COLO829 (cell line): ENCODE measurements at regions not wholly inside any gene's neighbourhood (a gene's known extent, or its start where the extent isn't known, plus 50 kb on each side); places are given as distances from the start of the nearest gene placed in this dataset.

Experiments used
- DNase-seq: peaks from one replicate; pipeline ENCODE4 v3.0.0; 2012; ENCODE audit warnings: low spot score

GRCh38 chr10:42973870-42974692 lies 102.8 kb upstream of the RET start:
- DNase-seq, result no peak

- DNase-seq, result no peak
Observed at GRCh38 chr10:42974693-42975002, 102.2 kb upstream of the RET start.

- no peak for DNase-seq
Observed at GRCh38 chr10:42975005-42975493, 101.8 kb upstream of the RET start.

- DNase-seq, result peak; percentile 3
Observed at GRCh38 chr10:42975558-42976340, 101.1 kb upstream of the RET start.

DNA sequence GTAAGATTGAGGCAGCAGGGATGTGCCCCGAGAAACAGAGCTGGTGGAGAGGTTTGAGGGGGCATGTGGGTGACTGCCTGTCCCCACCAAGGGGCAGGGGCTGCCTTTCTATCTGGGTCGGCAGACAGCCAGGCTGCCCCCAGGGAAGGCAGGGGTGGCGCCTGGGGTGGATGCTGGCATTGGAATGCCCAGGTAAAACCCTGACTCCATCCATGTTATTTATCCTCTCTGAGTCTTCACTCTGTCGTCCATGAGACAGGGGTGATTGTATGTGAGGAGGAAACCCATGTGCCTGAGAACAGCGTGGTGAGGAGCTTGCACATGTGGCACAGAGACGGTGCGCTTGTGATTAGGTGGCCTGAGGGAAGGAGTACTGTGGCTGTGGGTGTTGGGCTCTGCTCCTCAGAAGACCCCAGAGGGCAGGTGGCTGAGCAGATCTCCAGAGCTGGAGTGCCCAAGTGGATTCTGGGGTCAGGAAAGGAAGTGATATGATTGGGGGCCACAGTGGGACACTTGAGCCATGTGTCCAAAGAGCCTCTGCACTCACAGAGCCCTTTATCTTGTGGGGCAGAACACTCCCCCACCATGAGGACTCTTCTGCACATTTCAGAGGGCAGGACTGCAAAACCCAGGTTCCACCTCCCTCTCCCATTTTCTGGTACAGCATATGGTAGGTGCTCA lies 100.4 kb upstream of the RET start:
- no peak for DNase-seq

DNA sequence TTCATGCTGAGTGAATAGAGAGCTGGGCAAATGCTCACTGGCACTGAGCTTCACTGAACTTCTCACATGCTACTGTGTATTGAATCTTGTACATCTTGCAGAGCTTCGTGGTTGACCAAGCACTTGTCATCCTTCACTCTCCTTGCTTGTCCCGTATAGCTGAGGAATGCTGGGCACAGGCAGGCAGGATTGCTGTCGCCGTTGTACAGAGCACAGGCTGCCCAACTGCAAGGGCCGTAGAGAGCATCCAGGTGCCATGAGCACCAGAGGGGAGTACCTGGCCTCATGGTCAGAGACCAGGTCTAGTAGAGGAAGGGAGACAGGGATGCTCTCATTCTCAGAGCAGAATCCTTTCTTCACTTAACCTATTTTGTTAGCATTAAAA lies 99.8 kb upstream of the RET start:
- no peak for DNase-seq

GRCh38 chr10:42979181-42979580 lies 97.7 kb upstream of the RET start:
- no peak for DNase-seq

DNA sequence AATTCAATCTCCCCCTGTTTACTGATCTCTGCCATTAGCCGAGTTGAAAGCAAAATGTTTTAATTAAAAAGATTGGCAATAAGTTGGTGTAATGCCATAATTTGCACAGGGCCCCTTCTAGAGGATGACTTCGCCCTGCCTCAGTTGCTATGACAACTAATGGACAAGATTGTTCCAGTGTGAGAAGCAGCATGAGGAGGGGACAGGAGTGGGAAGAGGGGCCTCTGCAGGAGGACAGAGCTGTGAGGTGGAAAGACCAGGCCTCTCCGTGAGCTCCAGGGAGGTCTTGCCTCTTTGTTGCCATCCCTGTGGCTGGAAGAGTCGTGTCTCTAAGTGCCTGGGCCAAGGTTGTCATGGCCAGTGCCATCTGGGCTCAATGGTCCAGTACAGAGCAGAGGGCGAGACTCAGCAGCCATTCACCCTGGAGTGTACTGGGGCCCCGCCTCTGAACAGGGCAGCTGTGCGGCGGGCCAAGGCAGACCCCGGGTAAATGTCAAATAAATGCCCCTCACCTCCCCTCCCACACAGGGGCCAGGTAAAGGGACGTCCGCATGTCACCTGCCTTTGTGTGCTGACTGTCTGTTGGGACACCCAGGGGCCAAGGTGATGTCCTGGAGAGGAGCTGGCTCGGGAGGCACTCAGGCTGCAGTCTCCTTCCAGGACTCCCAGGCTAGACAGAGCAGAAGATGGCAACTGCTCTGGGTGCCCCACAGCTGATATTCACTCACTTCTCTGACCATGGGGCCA lies 97.0 kb upstream of the RET start:
- DNase-seq, result no peak

DNA sequence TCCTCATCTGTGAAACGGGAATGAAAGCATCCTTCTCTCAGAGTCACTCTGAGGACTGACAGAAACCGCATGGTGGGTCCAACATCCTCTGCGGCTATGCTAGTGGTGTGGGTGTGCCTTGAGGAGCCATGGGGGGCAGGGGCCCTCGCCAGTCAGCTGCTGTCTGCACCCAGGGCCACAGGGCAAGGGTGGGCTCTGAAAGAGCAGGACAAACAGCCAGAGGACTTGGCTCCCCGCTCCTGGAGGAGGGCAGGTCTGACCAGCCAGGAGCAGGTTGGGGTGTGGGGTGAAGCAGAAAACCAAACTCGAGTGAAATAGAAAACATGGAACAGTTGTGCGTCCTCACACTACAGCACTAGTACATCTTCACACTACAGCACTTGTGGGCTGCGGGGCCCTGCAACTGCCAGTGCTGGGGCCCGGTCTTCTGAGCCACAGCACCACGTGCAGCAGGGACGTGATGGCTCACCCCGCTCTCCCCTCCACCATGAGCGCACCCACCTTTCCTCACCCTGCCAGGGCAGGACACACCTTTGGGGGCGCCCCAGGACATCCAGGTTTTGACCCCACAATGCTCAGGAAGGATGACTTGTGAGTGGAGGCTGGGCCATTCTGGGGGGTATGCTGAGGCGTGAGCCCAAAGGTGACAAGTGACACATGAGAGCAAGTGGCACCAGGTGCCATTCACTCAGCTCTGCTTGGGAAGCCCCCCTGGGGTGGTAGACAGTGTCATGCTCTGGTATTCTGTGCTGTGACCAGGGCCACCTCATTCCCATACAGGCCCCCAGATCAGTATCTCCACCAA lies 96.1 kb upstream of the RET start:
- DNase-seq, result no peak

- DNase-seq, result no peak
Observed at GRCh38 chr10:42981358-42982236, 95.3 kb upstream of the RET start.

DNA sequence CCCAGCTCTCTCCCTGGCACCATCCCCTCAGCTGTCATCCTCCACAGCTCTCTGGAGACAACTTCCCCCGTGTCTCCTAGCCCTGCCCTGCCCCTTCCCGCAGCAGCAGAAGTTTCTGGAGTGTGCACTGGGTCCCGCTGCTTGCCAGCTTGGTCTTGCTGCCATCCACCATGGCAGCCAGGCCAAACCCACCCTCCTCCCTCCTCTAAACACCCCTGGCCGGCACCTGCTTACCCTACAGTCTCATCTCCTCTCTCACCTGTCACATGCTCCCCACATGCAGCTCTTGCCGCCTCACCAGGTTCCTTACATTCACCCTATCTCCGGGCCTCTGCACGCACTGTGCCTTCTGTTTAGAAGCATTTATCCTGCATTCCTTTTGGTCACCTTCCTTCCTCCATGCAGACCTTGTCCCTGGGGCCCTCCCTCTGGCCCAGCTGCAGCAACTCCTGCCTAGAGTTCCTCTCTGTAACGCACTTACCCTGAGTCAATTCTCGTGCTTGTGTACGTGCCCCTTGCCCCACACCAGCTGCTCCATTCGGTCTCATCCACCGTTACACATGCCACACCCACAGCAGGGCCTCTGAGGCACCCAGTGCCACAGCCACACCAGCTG lies 93.9 kb upstream of the RET start:
- no peak for DNase-seq

DNA sequence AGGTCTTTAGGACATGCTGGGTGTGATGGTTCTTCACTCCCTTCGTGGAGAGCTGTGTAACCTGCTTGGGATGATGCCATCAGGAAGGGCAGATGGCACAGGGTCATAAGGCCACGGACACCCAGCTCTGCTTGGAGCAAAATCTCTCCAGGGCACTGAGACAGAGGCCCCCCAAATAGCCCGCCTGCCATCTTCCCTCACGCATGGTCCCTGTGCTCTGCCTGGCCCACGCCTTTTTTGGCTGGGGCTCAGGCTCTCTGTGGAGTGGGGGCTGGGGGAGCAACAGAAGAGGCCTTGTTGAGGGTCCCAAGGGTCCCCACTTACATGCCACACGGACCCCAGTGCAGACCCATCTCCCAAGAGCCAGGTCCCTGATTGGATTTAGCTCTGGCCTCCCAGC lies 93.3 kb upstream of the RET start:
- DNase-seq, result no peak

GRCh38 chr10:42984035-42984610 lies 92.7 kb upstream of the RET start:
- DNase-seq, result no peak

DNA sequence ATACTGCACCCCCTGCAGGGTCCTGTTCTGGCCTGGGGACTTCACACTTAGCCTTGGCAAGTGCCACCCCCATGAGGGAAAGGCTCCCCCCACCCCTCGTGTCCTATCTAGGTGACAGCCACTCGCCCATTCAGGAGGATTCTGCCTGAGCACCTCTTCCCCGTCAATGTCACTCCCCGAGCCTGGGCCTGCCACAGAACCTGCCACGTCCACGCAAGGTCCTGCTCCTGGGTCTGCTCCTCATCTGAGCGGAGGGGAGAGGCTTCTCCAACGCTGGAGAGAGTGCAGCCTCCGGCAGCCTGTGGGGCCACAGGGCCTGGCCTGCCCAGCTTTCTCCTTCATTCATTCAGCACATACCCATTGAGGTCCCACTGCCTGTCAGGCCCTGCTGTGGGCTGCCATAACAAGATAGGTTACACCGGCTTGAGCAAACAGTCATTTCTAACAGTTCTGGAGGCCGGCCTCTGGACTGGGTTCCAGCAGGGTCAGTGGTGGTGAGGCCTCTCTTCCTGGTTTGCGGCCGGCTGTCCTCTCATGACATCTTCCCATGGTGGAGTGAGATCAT lies 92.0 kb upstream of the RET start:
- DNase-seq, result no peak

DNA sequence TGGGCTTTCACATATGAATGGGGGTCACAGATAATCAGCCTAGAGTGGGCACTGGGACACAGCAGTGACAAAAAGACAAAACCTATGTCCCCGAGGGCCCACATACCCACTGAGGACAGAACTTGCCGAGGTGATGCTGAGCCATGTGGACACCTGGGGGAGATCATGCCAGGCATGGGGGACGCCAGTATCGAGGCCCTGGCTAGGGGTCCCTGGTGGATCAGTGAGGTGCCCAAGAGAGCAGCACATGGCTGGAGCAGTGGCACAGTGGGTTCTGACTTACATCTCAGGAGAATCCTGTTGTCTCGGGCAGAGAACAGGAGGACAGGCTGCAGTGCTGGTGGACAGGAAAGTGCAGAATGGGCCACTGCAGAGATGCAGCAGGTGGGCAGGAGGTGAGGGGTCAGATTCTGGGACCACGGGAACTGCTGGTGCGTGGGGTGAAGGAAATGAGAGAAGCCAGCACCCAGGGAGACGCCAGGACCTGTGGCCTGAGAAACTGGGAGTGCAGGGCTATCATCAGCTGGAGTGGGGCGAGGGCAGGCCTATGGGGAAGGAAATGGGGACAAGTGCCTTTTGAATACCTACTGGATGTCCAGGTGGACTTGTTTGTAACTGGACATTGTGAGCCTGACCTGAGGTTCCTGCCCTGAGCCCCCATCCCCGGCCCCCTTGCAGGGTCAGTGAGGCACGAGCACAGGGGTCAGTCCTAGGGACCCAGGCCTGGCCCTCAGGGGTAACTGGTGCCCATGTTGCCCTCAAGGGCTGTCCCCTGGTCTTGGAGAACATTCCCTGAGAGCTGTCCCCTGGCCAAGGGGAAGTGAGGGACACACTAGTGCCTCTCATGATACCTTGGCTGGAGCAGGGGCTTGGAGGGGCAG lies 91.2 kb upstream of the RET start:
- DNase-seq, result no peak

DNA sequence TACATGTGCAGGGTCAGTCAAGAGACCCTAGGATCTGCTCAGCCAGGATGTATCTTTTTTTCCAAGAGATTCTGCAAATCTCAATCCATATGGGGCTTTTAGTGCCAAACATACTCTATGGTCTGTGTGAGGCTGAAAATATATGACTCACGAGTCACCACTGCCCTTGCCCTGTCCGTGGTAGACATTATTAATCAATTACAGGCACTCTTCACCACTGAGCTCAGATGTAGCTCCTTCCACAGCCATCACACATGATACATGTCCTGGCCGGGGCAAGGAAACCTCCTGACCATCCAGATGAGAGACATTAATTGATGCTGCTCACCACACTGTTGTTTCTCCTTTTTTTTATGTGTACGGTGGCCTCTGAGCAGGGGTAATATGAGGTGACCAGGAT lies 90.2 kb upstream of the RET start:
- DNase-seq, result no peak

DNA sequence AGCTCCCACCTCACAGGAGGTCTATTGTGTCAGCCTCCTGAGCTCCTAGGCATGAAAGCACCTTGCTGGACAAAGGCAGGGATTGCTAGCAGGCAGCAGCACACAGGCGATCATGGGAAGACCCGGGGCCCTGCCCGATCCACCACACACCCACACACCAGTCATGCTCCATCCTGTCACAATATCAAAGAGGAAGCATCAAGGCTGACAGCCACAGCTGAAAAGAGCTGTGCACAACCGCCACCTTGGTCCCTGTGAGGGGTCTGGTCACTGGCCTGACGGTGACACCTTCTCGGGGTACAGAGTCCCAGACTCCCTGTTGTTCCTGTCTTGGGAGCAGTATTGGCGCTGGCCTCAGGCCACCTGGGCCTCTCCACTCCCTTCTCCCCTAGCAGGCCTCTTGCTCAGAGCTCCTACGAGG lies 89.7 kb upstream of the RET start:
- no peak for DNase-seq

DNA sequence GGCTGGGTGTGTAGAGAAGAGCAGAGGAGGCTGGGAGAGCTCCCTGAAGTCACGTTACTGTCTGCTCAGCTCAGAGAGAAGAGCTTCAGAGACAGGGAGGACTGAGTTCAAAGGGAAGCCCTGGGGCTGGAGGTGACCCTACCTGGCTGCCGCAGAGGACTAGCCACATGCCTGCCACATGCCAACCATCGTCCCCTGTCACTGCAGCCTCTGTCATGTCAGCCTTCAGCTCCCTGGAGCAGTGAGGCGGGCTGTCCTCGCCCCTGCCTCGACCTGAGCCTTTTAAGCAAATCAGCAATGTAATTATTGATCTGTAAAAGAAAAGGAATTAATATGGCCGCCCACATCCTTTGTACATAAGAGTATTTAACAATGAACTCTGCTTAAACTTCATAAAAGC lies 89.3 kb upstream of the RET start:
- no peak for DNase-seq
